ENCODE measurements at regions not wholly inside any gene's neighbourhood (a gene's known extent, or its start where the extent isn't known, plus 50 kb on each side); places are given as distances from the start of the nearest gene placed in this dataset.

DNA sequence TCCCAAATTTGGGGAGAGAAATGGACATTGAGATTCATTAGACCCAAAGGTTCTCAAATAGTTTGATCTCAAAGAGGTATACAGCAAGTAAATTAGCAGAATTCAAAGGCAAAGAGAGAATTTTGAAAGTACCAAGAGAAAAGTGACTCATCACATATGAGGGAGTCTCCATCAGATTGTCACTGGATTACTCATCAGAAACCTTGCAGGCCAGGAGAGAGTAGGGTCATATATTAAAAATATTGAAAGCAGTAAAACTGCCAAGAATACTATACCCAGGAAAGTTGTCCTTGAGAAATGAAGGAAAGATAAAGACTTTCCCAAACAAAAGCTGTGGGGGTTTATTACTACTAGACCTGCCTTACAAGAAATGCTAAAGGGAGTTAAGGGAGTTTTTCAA is 140.6 kb downstream of the TMEM168 start:
- no peak for DNase-seq
- Histone ChIP-seq H3K27me3 (ENCODE audit: insufficient read depth, low read depth) (no peaks in the 10 kb centered on the region), H3F3A (ENCODE audit: insufficient read depth, low read depth) (no peaks in the 10 kb centered on the region), H3K36me3 (ENCODE audit: low read depth) (no peaks in the 10 kb centered on the region), H3K4me2 (no peak overlapping the region), H4K20me1 (ENCODE audit: insufficient read depth) (no peaks in the 10 kb centered on the region), H3K9me3 (ENCODE audit: insufficient read depth, low read depth) (peaks cover 4% of the 10 kb centered on the region; the same call in 1 of the 2 replicates), H3K4me1 (replicated peaks; ENCODE audit: insufficient read depth) (no peaks in the 10 kb centered on the region), H2AFZ (no peak overlapping the region), H3K9me2 (ENCODE audit: insufficient read depth) (no peaks in the 10 kb centered on the region), H3K79me2 (ENCODE audit: low read depth) (no peaks in the 10 kb centered on the region), H3K27ac (no peak overlapping the region), H3K4me3 (no peak overlapping the region)
- CTCF ChIA-PET, result no interaction called here
- POLR2A ChIA-PET (ENCODE audit: unreplicated experiment), result no interaction called here
- no TSS peak for BruUV-seq (replicated peaks)
- TF ChIP-seq EZH2 (IDR thresholded peaks at IDR 0.05; ENCODE audit: low read depth), result no peak
- TF ChIP-seq, protein P1, sequence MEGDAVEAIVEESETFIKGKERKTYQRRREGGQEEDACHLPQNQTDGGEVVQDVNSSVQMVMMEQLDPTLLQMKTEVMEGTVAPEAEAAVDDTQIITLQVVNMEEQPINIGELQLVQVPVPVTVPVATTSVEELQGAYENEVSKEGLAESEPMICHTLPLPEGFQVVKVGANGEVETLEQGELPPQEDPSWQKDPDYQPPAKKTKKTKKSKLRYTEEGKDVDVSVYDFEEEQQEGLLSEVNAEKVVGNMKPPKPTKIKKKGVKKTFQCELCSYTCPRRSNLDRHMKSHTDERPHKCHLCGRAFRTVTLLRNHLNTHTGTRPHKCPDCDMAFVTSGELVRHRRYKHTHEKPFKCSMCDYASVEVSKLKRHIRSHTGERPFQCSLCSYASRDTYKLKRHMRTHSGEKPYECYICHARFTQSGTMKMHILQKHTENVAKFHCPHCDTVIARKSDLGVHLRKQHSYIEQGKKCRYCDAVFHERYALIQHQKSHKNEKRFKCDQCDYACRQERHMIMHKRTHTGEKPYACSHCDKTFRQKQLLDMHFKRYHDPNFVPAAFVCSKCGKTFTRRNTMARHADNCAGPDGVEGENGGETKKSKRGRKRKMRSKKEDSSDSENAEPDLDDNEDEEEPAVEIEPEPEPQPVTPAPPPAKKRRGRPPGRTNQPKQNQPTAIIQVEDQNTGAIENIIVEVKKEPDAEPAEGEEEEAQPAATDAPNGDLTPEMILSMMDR (conservative IDR thresholded peaks at IDR 0.05), result no peak
- intact Hi-C loops (cut with micrococcal nuclease; ENCODE audit: unreplicated experiment), result no loop called here

- Histone ChIP-seq H3K4me3 (no peak overlapping the region), H3K9me3 (ENCODE audit: insufficient read depth, low read depth) (no peaks in the 10 kb centered on the region), H3K79me2 (ENCODE audit: low read depth) (no peaks in the 10 kb centered on the region), H3K4me1 (replicated peaks; ENCODE audit: insufficient read depth) (no peaks in the 10 kb centered on the region), H3F3A (ENCODE audit: insufficient read depth, low read depth) (no peaks in the 10 kb centered on the region), H3K36me3 (ENCODE audit: low read depth) (no peaks in the 10 kb centered on the region), H3K27me3 (ENCODE audit: insufficient read depth, low read depth) (no peaks in the 10 kb centered on the region), H3K27ac (no peak overlapping the region), H3K9me2 (ENCODE audit: insufficient read depth) (no peaks in the 10 kb centered on the region), H3K4me2 (no peak overlapping the region), H4K20me1 (ENCODE audit: insufficient read depth) (no peaks in the 10 kb centered on the region), H2AFZ (no peak overlapping the region)
- BruUV-seq (replicated peaks), result no TSS peak
- DNase-seq, result no peak
- CTCF ChIA-PET, result no interaction called here
- POLR2A ChIA-PET (ENCODE audit: unreplicated experiment), result no interaction called here
- intact Hi-C loops (cut with micrococcal nuclease; ENCODE audit: unreplicated experiment), result no loop called here
- TF ChIP-seq, protein P1 (conservative IDR thresholded peaks at IDR 0.05), result no peak
- no peak for TF ChIP-seq EZH2 (IDR thresholded peaks at IDR 0.05; ENCODE audit: low read depth)
Observed at GRCh38 chr7:112654322-112655216, 135.6 kb downstream of the TMEM168 start.

DNA sequence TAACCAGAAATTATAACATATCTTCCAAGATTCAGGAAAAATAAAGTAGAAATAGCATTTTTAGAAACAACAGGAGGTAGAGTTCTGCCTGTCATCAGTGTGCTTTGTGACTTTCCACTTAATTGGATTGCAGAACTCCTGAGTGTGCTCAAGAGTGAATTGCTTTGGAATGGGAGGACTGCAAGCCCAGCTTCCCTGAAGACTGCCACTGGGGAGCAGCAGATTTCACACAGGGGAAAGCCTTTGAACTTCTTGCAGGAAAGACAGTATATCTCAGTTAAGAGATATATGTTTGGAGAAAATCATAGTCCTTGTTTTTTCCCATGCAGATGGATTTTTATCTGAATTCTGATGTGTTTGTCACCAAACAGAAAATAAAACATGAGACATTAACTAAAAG is 124.5 kb downstream of the TMEM168 start:
- Histone ChIP-seq H3K9me3 (ENCODE audit: insufficient read depth, low read depth) (no peaks in the 10 kb centered on the region), H3K27me3 (ENCODE audit: insufficient read depth, low read depth) (no peaks in the 10 kb centered on the region), H3K79me2 (ENCODE audit: low read depth) (no peaks in the 10 kb centered on the region), H3F3A (ENCODE audit: insufficient read depth, low read depth) (no peaks in the 10 kb centered on the region), H3K4me1 (replicated peaks; ENCODE audit: insufficient read depth) (no peaks in the 10 kb centered on the region), H3K9me2 (ENCODE audit: insufficient read depth) (no peaks in the 10 kb centered on the region), H4K20me1 (ENCODE audit: insufficient read depth) (no peaks in the 10 kb centered on the region), H3K4me3 (no peak overlapping the region), H2AFZ (no peak overlapping the region), H3K4me2 (no peak overlapping the region), H3K36me3 (ENCODE audit: low read depth) (no peaks in the 10 kb centered on the region), H3K27ac (no peak overlapping the region)
- ChIA-PET POLR2A (ENCODE audit: unreplicated experiment) (no interaction called here), CTCF (no interaction called here)
- no peak for DNase-seq
- TF ChIP-seq EZH2 (IDR thresholded peaks at IDR 0.05; ENCODE audit: low read depth), result no peak
- TF ChIP-seq, protein P1 (conservative IDR thresholded peaks at IDR 0.05), result no peak
- intact Hi-C loops (cut with micrococcal nuclease; ENCODE audit: unreplicated experiment), result no loop called here
- no TSS peak for BruUV-seq (replicated peaks)
